Transverse colon (tissue), 4 donors: ENCODE measurements at regions not wholly inside any gene's neighbourhood (a gene's known extent, or its start where the extent isn't known, plus 50 kb on each side); places are given as distances from the start of the nearest gene placed in this dataset.
A peak's percentile ranks its signal among the peaks of the same experiment; 100 is the strongest.

ENCODE experiments used
- DNase-seq: peaks from one replicate; pipeline ENCODE4 v3.0.0-alpha.2; 2019
- H3K27ac ChIP-seq, 4 donors: fragments of 200-600 bp; sonication (generic); 2 replicates each; pipeline ENCODE4 v1.5.1; 2016 to 2018; ENCODE audit warnings: inconsistent platforms in 4 of 4
- H3K27me3 ChIP-seq: fragments of 200-600 bp; sonication (generic); 2 replicates; pipeline ENCODE4 v1.5.1; 2017; ENCODE audit warnings: inconsistent platforms
- H3K36me3 ChIP-seq, 4 donors: fragments of 200-600 bp; sonication (generic); 2 replicates each; pipeline ENCODE4 v1.5.1; 2017 to 2019; ENCODE audit warnings: inconsistent platforms in 4 of 4
- H3K4me1 ChIP-seq, 4 donors: fragments of 200-600 bp; sonication (generic); 2 replicates each; pipeline ENCODE4 v1.5.1; 2017 to 2020; ENCODE audit warnings: inconsistent platforms in 4 of 4
- H3K4me3 ChIP-seq, 4 donors: fragments of 200-600 bp; sonication (generic); 1 replicate in 1 of 4; 2 replicates in 3 of 4; pipeline versions ENCODE4 v1.5.1 to v1.6.1; 2017 to 2019; ENCODE audit warnings: inconsistent platforms in 4 of 4
- H3K9me3 ChIP-seq, 2 donors: fragments of 200-600 bp; sonication (generic); 2 replicates each; pipeline ENCODE4 v1.5.1; 2017 to 2019; ENCODE audit warnings: inconsistent platforms in 2 of 2
- CTCF ChIP-seq, 5 experiments: fragments of 200-600 bp in 3 of 5; fragments of 450-650 bp in 2 of 5; sonication (generic) in 3 of 5; IDR thresholded peaks; 1 replicate in 2 of 5; 2 replicates in 3 of 5; pipeline ENCODE4 v1.5.1; 2016 to 2017; ENCODE audit warnings: antibody characterized with exemption in 5 of 5, inconsistent platforms in 3 of 5, mild to moderate bottlenecking in 2 of 5, moderate library complexity in 1 of 5
- EP300 ChIP-seq: sonication (generic); formaldehyde crosslinking; IDR thresholded peaks from one replicate; pipeline ENCODE4 v1.6.1; 2017; ENCODE audit warnings: antibody characterized with exemption, low read depth
- POLR2A ChIP-seq: fragments of 450-650 bp; IDR thresholded peaks from one replicate; pipeline ENCODE4 v1.6.1; 2016; ENCODE audit warnings: antibody characterized with exemption, mild to moderate bottlenecking, moderate library complexity
- POLR2AphosphoS5 ChIP-seq, 3 donors: sonication (generic); formaldehyde crosslinking; IDR thresholded peaks; one replicate each; pipeline ENCODE4 v1.6.1; 2016; ENCODE audit warnings: antibody characterized with exemption in 3 of 3
- WGBS, 2 donors: methylation state at CpG; one replicate each; pipeline ENCODE4 v1.1.5; 2018; ENCODE audit warnings: low coverage in 1 of 2; 5-methylcytosine and 5-hydroxymethylcytosine counted together
- in situ Hi-C, 4 donors: fragments of 200-750 bp; cut with MboI; loops; one replicate each; pipeline versions ENCODE4 v1.15.0 to v1.15.1; 2017; ENCODE audit warnings: low sequenced_read_pairs in 3 of 4, low pct_ligation_motif_present in 1 of 4, low pct_unique_long_range_greater_than_20kb in 1 of 4
- intact Hi-C: fragments of 100-400 bp; cut with DNase I; formaldehyde crosslinking; loops from one replicate; pipeline ENCODE4 v1.15.1; 2023; ENCODE audit warnings: low total_unique reads

- intact Hi-C loops (loop anchor here (5.0 kb wide), 1 partner anchor 57 kb away; no protein-coding TSS in a partner anchor), in situ Hi-C loops (no loop called here)
Observed at GRCh38 chr22:44363980-44364750, 51.4 kb upstream of the SHISAL1 start.

GRCh38 chr22:44363013-44363979 is 50.5 kb upstream of the SHISAL1 start:
- DNase-seq: peak; percentile 80

More at GRCh38 chr22:44363980-44364750, 51.4 kb upstream of the SHISAL1 start:
- DNase-seq: no peak
- H3K27me3 ChIP-seq: no peaks in the 10 kb centered on the region
- peak overlapping the region in 3 of 4 donors; percentile 79 to 80 (median 79) for H3K27ac ChIP-seq
- H3K4me1 ChIP-seq: peaks cover 9 to 27% (median 21%) of the 10 kb centered on the region in 4 donors
- no peak overlapping the region for H3K4me3 ChIP-seq
- WGBS, 2 donors: 55% methylated on average over 11 of the region's 11 CpGs; no CpG with 5 or more reads in 1 of the 2 donors
- H3K36me3 ChIP-seq: no peaks in the 10 kb centered on the region
- TF ChIP-seq EP300 (no peak), POLR2A (no peak), POLR2AphosphoS5 (IDR thresholded peaks at IDR 0.05) (no peak), CTCF (IDR thresholded peaks at IDR 0.05) (no peak)
- H3K9me3 ChIP-seq: no peaks in the 10 kb centered on the region

GRCh38 chr22:44362249-44363012 is 49.7 kb upstream of the SHISAL1 start:
- Histone ChIP-seq H3K27ac (peak overlapping the region; percentile 54 to 80 (median 79)), H3K36me3 (no peaks in the 10 kb centered on the region), H3K4me3 (no peak overlapping the region), H3K9me3 (no peaks in the 10 kb centered on the region), H3K4me1 (peaks cover 12 to 41% (median 22%) of the 10 kb centered on the region in 4 donors), H3K27me3 (no peaks in the 10 kb centered on the region)
- in situ Hi-C loops: no loop called here
- no peak for DNase-seq
- TF ChIP-seq POLR2AphosphoS5 (IDR thresholded peaks at IDR 0.05): no peak
- no peak for TF ChIP-seq POLR2A
- no peak for TF ChIP-seq CTCF (IDR thresholded peaks at IDR 0.05)
- no peak for TF ChIP-seq EP300
- intact Hi-C loops: loop anchor here (5.0 kb wide), 1 partner anchor 55 kb away; no protein-coding TSS in a partner anchor
- 75% methylated on average over 8 of the region's 8 CpGs; no CpG with 5 or more reads in 1 of the 2 donors for WGBS, 2 donors

More at GRCh38 chr22:44363013-44363979, 50.5 kb upstream of the SHISAL1 start:
- 61% methylated on average over 15 of the region's 32 CpGs; no CpG with 5 or more reads in 1 of the 2 donors for WGBS, 2 donors
- no peak for TF ChIP-seq CTCF (IDR thresholded peaks at IDR 0.05)
- peak; percentile 82 for TF ChIP-seq EP300
- no peak for TF ChIP-seq POLR2A
- peak; percentile 84 to 87 (median 86) for TF ChIP-seq POLR2AphosphoS5 (IDR thresholded peaks at IDR 0.05)
- H3K4me1 ChIP-seq: peaks cover 9 to 33% (median 21%) of the 10 kb centered on the region in 4 donors
- no peaks in the 10 kb centered on the region for H3K27me3 ChIP-seq
- H3K9me3 ChIP-seq: no peaks in the 10 kb centered on the region
- intact Hi-C loops (loop anchor here (5.0 kb wide), 1 partner anchor 56 kb away; no protein-coding TSS in a partner anchor), in situ Hi-C loops (no loop called here)
- peak overlapping the region; percentile 54 to 80 (median 79) for H3K27ac ChIP-seq
- H3K36me3 ChIP-seq: no peaks in the 10 kb centered on the region
- H3K4me3 ChIP-seq: no peak overlapping the region
